Sigmoid colon (tissue), 6 donors: ENCODE measurements at regions not wholly inside any gene's neighbourhood (a gene's known extent, or its start where the extent isn't known, plus 50 kb on each side); places are given as distances from the start of the nearest gene placed in this dataset.
A peak's percentile ranks its signal among the peaks of the same experiment; 100 is the strongest.

Experiments used
- DNase-seq: peaks from one replicate; pipeline ENCODE4 v3.0.0-alpha.2; 2019
- H3K27ac ChIP-seq, 4 donors: fragments of 200-600 bp; sonication (generic); one replicate each; pipeline ENCODE4 v1.5.1; 2016 to 2019; ENCODE audit warnings: mild to moderate bottlenecking in 1 of 4
- H3K27me3 ChIP-seq, 3 donors: fragments of 200-600 bp; sonication (generic); one replicate each; pipeline ENCODE4 v1.5.1; 2019; ENCODE audit warnings: mild to moderate bottlenecking in 1 of 3
- H3K36me3 ChIP-seq, 4 donors: fragments of 200-600 bp; sonication (generic); one replicate each; pipeline ENCODE4 v1.5.1; 2016 to 2019
- H3K4me1 ChIP-seq, 4 donors: fragments of 200-600 bp; sonication (generic); one replicate each; pipeline ENCODE4 v1.5.1; 2017 to 2019
- H3K4me3 ChIP-seq, 4 donors: fragments of 200-600 bp; sonication (generic); one replicate each; pipeline ENCODE4 v1.5.1; 2017 to 2019; ENCODE audit warnings: mild to moderate bottlenecking in 2 of 4, moderate library complexity in 1 of 4
- H3K9me3 ChIP-seq, 4 donors: fragments of 200-600 bp in 3 of 4; sonication (generic) in 3 of 4; one replicate each; pipeline versions ENCODE4 v1.5.1 to v1.6.1; 2013 to 2019
- CTCF ChIP-seq, 4 experiments: fragments of 450-650 bp in 3 of 4; fragments of 200-600 bp in 1 of 4; IDR thresholded peaks; one replicate each; pipeline ENCODE4 v1.5.1; 2016 to 2019; ENCODE audit warnings: antibody characterized with exemption in 4 of 4, mild to moderate bottlenecking in 3 of 4, moderate library complexity in 2 of 4
- EP300 ChIP-seq, 4 donors: sonication (generic); formaldehyde crosslinking; IDR thresholded peaks; one replicate each; pipeline ENCODE4 v1.6.1; 2017; ENCODE audit warnings: antibody characterized with exemption in 4 of 4
- POLR2A ChIP-seq, 2 donors: fragments of 450-650 bp; IDR thresholded peaks; one replicate each; pipeline ENCODE4 v1.6.1; 2016; ENCODE audit warnings: antibody characterized with exemption in 2 of 2, mild to moderate bottlenecking in 2 of 2, moderate library complexity in 2 of 2
- POLR2AphosphoS5 ChIP-seq, 4 donors: sonication (generic); formaldehyde crosslinking; IDR thresholded peaks; one replicate each; pipeline ENCODE4 v1.6.1; 2017; ENCODE audit warnings: antibody characterized with exemption in 4 of 4
- WGBS, 2 donors: extraction: QIAGEN DNeasy Blood & Tissue Kit; methylation state at CpG; one replicate each; pipeline ENCODE4 v1.1.7; 2013; 5-methylcytosine and 5-hydroxymethylcytosine counted together
- intact Hi-C: fragments of 100-400 bp; cut with DNase I; formaldehyde crosslinking; loops from one replicate; pipeline ENCODE4 v1.15.1; 2023
- donor health status: healthy with polysubstance abuse.
- donor health status: healthy.

GRCh38 chr2:224106794-224107193, 67.7 kb upstream of the SERPINE2 start:
- TF ChIP-seq CTCF (IDR thresholded peaks at IDR 0.05) (no peak), EP300 (IDR thresholded peaks at IDR 0.05) (no peak), POLR2AphosphoS5 (IDR thresholded peaks at IDR 0.05) (no peak), POLR2A (IDR thresholded peaks at IDR 0.05) (no peak)
- 92 to 95% methylated on average over 2 of the region's 2 CpGs for WGBS, 2 donors
- no peak overlapping the region for H3K27ac ChIP-seq
- no peaks in the 10 kb centered on the region for H3K27me3 ChIP-seq
- no peaks in the 10 kb centered on the region for H3K4me1 ChIP-seq
- no peak overlapping the region for H3K4me3 ChIP-seq
- no peaks in the 10 kb centered on the region for H3K9me3 ChIP-seq
- intact Hi-C loops, result no loop called here
- no peaks in the 10 kb centered on the region for H3K36me3 ChIP-seq
- no peak for DNase-seq

GRCh38 chr2:224104668-224105386, 65.7 kb upstream of the SERPINE2 start:
- Histone ChIP-seq H3K9me3 (no peaks in the 10 kb centered on the region), H3K4me1 (no peaks in the 10 kb centered on the region), H3K27ac (no peak overlapping the region), H3K4me3 (no peak overlapping the region), H3K27me3 (no peaks in the 10 kb centered on the region), H3K36me3 (no peaks in the 10 kb centered on the region)
- intact Hi-C loops, result no loop called here
- 94 to 95% methylated on average over 1 of the region's 1 CpG for WGBS, 2 donors
- no peak for DNase-seq
- TF ChIP-seq EP300 (IDR thresholded peaks at IDR 0.05) (no peak), POLR2AphosphoS5 (IDR thresholded peaks at IDR 0.05) (no peak)

GRCh38 chr2:224103651-224104050, 64.6 kb upstream of the SERPINE2 start:
- no peak for DNase-seq
- no peak for TF ChIP-seq POLR2A (IDR thresholded peaks at IDR 0.05)
- no peak for TF ChIP-seq POLR2AphosphoS5 (IDR thresholded peaks at IDR 0.05)
- TF ChIP-seq EP300 (IDR thresholded peaks at IDR 0.05), result no peak
- TF ChIP-seq CTCF (IDR thresholded peaks at IDR 0.05), result no peak
- intact Hi-C loops, result no loop called here
- H3K27me3 ChIP-seq, result no peaks in the 10 kb centered on the region
- no peak overlapping the region for H3K4me3 ChIP-seq
- 66 to 72% methylated on average over 5 of the region's 5 CpGs for WGBS, 2 donors
- H3K36me3 ChIP-seq, result no peaks in the 10 kb centered on the region
- no peaks in the 10 kb centered on the region for H3K4me1 ChIP-seq
- H3K27ac ChIP-seq, result no peak overlapping the region
- no peaks in the 10 kb centered on the region for H3K9me3 ChIP-seq

- TF ChIP-seq EP300 (IDR thresholded peaks at IDR 0.05), result no peak
- TF ChIP-seq POLR2AphosphoS5 (IDR thresholded peaks at IDR 0.05), result no peak
- no peak for TF ChIP-seq CTCF (IDR thresholded peaks at IDR 0.05)
- TF ChIP-seq POLR2A (IDR thresholded peaks at IDR 0.05), result no peak
- H3K36me3 ChIP-seq, result no peaks in the 10 kb centered on the region
- H3K4me1 ChIP-seq, result no peaks in the 10 kb centered on the region
- H3K4me3 ChIP-seq, result no peak overlapping the region
- 36 to 58% methylated on average over 1 of the region's 1 CpG for WGBS, 2 donors
- H3K9me3 ChIP-seq, result no peaks in the 10 kb centered on the region
- no peak overlapping the region for H3K27ac ChIP-seq
- H3K27me3 ChIP-seq, result no peaks in the 10 kb centered on the region
- intact Hi-C loops, result no loop called here
- no peak for DNase-seq
Measured at GRCh38 chr2:224102991-224103390, 63.9 kb upstream of the SERPINE2 start.

GRCh38 chr2:224101820-224102630, 62.9 kb upstream of the SERPINE2 start:
- DNase-seq, result no peak
- H3K27me3 ChIP-seq, result no peaks in the 10 kb centered on the region
- no peaks in the 10 kb centered on the region for H3K36me3 ChIP-seq
- peak overlapping the region in 1 of 4 donors; percentile 50 for H3K27ac ChIP-seq
- H3K4me1 ChIP-seq, result no peaks in the 10 kb centered on the region
- 63 to 69% methylated on average over 4 of the region's 4 CpGs for WGBS, 2 donors
- intact Hi-C loops, result no loop called here
- no peaks in the 10 kb centered on the region for H3K9me3 ChIP-seq
- no peak for TF ChIP-seq CTCF (IDR thresholded peaks at IDR 0.05)
- peak in 1 of 4 donors; percentile 14 for TF ChIP-seq POLR2AphosphoS5 (IDR thresholded peaks at IDR 0.05)
- no peak overlapping the region for H3K4me3 ChIP-seq
